Fibroblast of pulmonary artery (primary cell): ENCODE measurements at regions not wholly inside any gene's neighbourhood (a gene's known extent, or its start where the extent isn't known, plus 50 kb on each side); places are given as distances from the start of the nearest gene placed in this dataset.

ENCODE experiments used
- DNase-seq: peaks from one replicate; pipeline ENCODE4 v3.0.0-alpha.2; 2010; ENCODE audit warnings: low read depth
- H3K4me3 ChIP-seq: replicated peaks from 2 replicates; pipeline ENCODE4 v1.5.1; 2011; ENCODE audit warnings: low read depth, mild to moderate bottlenecking, control low read depth, low read length, moderate library complexity
- CTCF ChIP-seq: IDR thresholded peaks from 2 replicates; pipeline ENCODE4 v1.5.1; 2011; ENCODE audit warnings: mild to moderate bottlenecking, control low read depth, low read length, inconsistent platforms; ENCODE audit errors: missing control alignments

GRCh38 chr11:33507356-33507755 is 193.3 kb downstream of the C11orf91 start:
- no peak overlapping the region for H3K4me3 ChIP-seq
- no peak for DNase-seq
- no peak for TF ChIP-seq CTCF

GRCh38 chr11:33505093-33505492 is 195.5 kb downstream of the C11orf91 start:
- no peak for DNase-seq
- no peak overlapping the region for H3K4me3 ChIP-seq
- no peak for TF ChIP-seq CTCF

GRCh38 chr11:33500861-33501479 is 199.7 kb downstream of the C11orf91 start:
- TF ChIP-seq CTCF: no peak
- DNase-seq: peak; percentile 68
- no peak overlapping the region for H3K4me3 ChIP-seq

GRCh38 chr11:33500332-33500731 is 200.3 kb downstream of the C11orf91 start:
- H3K4me3 ChIP-seq: no peak overlapping the region
- DNase-seq: no peak
- TF ChIP-seq CTCF: no peak

- no peak for DNase-seq
- H3K4me3 ChIP-seq: no peak overlapping the region
- no peak for TF ChIP-seq CTCF
Observed at GRCh38 chr11:33492596-33492995, 208.0 kb downstream of the C11orf91 start.

GRCh38 chr11:33490842-33491370 is 209.7 kb downstream of the C11orf91 start:
- DNase-seq: no peak
- TF ChIP-seq CTCF: no peak

GRCh38 chr11:33488971-33489370 is 211.7 kb downstream of the C11orf91 start:
- DNase-seq: no peak
- TF ChIP-seq CTCF: no peak
- H3K4me3 ChIP-seq: no peak overlapping the region

More at GRCh38 chr11:33490842-33491370, 209.7 kb downstream of the C11orf91 start:
- no peak overlapping the region for H3K4me3 ChIP-seq
